DMS114 treated with DMSO at 0.1 percent for 48 hours (cell line): ENCODE measurements at regions not wholly inside any gene's neighbourhood (a gene's known extent, or its start where the extent isn't known, plus 50 kb on each side); places are given as distances from the start of the nearest gene placed in this dataset.

ENCODE experiments used
- DNase-seq: peaks from one replicate; lab custom pipeline; 2025; ENCODE audit not compliant: unreplicated experiment; lab: John Stamatoyannopoulos, UW

GRCh38 chr3:194076475-194076874 lies 59.5 kb upstream of the HES1 start:
- no peak for DNase-seq

GRCh38 chr3:194077602-194078001 lies 58.3 kb upstream of the HES1 start:
- no peak for DNase-seq

GRCh38 chr3:194078045-194078821 lies 57.7 kb upstream of the HES1 start:
- no peak for DNase-seq

GRCh38 chr3:194079702-194080172 lies 56.2 kb upstream of the HES1 start:
- DNase-seq: no peak

DNA sequence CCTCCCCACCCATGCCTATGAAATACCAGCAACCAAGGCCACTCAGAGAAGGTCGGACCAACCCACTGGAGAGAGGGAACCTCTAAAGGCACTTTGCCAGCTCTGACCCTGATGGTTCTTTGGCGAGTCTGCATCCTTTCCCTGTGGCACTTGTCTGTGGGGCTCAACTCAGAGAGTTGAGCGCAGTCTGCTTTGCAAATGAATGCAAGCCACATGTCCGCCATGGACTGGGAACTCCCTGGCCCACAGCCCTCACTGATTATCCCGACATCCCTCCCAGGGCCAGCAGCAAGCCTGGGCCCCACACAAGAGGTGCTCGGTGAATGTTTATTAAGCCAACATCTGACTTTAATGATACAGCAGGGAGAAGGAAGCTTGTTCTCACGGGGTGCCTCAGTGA lies 55.5 kb upstream of the HES1 start:
- no peak for DNase-seq

DNA sequence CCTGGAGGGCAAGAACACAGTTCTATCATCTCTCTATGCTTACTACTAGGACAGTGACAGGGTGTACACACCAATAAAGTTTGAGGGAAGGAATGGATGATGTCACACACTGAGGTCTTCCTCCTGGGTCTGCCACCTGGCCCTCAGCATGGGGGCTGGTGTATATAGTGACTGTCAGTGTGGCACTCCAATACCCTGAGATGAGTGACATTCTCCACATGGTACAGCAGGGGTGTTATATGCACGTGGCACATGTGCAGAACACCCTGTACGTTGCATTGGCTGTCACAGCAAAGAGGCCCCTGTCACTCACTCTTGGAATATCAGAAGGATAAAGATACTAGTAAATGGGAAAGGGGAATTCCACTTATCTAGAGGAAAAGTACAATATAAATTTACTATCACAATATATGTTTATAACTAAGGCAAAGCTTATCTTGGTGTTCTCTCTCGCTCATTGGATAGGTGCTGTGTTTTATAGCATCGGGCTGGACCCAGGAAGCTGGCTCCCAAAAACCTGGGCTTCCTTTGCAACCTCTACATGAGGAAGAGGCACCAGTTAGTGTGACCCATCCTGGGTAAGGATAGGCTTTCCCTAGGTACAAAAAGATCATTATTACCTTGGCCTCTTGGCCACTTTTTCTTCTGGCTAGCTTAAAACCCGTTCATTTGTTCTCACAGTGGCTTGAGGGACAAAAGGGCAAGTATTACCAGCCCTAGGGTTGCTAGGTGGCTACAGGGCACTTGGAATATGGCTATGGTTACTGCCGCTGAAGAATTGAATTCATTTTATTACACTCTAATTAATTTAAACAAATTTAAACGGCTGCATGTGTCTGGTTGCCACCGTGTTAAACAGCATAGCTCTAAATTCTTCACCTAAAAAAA lies 54.8 kb upstream of the HES1 start:
- no peak for DNase-seq

- no peak for DNase-seq
Observed at GRCh38 chr3:194081826-194082225, 54.1 kb upstream of the HES1 start.

- no peak for DNase-seq
Observed at GRCh38 chr3:194082743-194083636, 53.0 kb upstream of the HES1 start.

DNA sequence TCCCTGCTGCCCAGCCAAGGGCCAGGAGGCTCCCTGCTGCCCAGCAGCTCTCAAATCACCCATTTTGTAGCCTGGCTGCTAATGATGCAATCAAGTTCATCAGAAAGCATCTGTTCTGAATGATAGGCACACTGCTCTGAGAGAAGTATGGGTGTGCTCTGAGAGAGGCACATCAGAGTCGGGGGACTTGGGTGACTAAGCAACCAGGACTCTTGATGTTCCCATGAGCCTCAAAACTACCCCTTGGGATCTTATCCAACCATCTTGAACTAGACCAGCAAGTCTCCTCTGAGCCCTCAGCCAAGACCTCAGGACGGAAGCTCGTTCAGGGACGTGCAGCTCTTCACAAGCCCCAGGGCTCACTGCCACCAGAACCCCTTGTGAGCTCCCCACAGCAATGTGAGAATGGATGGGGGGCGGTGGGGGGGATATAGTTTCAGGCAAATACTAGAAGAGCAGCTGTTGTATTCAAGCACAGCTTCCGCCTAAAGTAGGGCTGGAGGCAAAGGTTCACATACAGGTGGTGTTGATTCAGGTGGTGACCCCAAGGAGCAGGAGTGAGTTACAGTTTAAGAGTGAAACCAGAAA lies 52.2 kb upstream of the HES1 start:
- no peak for DNase-seq

GRCh38 chr3:194084284-194084683 lies 51.7 kb upstream of the HES1 start:
- no peak for DNase-seq
